ENCODE measurements at regions not wholly inside any gene's neighbourhood (a gene's known extent, or its start where the extent isn't known, plus 50 kb on each side); places are given as distances from the start of the nearest gene placed in this dataset.

DNA sequence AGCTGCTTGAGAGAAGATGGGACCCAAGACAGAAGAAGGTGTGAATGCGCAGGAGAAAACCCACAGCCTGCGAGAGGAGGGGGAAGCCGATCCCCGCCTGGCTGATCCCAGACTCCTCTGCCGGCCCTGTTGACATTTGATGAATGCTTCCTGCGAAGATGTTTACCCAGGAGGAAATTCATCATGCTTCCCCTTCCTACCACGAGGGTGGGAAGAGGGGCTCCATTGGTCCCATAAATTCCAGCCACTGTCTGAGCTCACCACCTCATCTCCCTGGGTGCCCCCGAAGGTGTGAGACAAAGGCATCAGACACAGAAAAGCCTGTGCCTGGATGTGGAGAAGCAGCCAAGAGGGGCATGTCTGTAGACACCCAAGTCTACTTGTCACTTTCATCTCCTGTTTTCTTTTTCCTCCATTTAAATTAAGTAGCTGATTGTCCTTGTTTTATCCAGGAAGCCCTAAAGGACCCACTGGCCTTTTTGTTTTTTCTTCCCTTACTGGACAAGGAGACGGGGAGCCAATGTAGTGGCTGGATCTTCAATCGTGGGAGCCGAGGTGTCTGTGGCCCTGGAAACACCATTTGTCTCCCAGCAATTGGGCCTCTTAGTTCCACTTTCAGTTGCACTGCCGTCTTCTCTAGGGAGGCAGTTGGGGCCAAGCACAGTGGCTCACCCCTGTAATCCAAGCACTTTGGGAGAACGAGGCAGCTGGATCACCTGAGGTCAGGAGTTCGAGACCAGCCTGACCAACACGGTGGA, 95.3 kb upstream of the HES1 start:
- TF ChIP-seq EZH2 (IDR thresholded peaks at IDR 0.05; ENCODE audit: low read depth, unreplicated experiment) (no peak), NANOG (IDR thresholded peaks at IDR 0.05; ENCODE audit: borderline replicate concordance) (no peak), EZH2phosphoT487 (IDR thresholded peaks at IDR 0.05; ENCODE audit: unreplicated experiment) (no peak), ZNF114 (CRISPR knock-in tag; IDR thresholded peaks at IDR 0.05) (no peak), CREB1 (CRISPR knock-in tag; IDR thresholded peaks at IDR 0.05; ENCODE audit: low read depth) (no peak), STAT1 (IDR thresholded peaks at IDR 0.05; ENCODE audit: unreplicated experiment) (no peak), ZNF331 (CRISPR knock-in tag; IDR thresholded peaks at IDR 0.05; ENCODE audit: low read depth) (no peak), REST (IDR thresholded peaks at IDR 0.05; ENCODE audit: unreplicated experiment) (no peak), CTCF (conservative IDR thresholded peaks at IDR 0.05; ENCODE audit: low read depth in 2 of 2) (no peak), POLR2AphosphoS5 (IDR thresholded peaks at IDR 0.05; ENCODE audit: low read depth) (no peak), JUNB (IDR thresholded peaks at IDR 0.05; ENCODE audit: unreplicated experiment) (no peak)
- TF ChIP-seq, protein P1, sequence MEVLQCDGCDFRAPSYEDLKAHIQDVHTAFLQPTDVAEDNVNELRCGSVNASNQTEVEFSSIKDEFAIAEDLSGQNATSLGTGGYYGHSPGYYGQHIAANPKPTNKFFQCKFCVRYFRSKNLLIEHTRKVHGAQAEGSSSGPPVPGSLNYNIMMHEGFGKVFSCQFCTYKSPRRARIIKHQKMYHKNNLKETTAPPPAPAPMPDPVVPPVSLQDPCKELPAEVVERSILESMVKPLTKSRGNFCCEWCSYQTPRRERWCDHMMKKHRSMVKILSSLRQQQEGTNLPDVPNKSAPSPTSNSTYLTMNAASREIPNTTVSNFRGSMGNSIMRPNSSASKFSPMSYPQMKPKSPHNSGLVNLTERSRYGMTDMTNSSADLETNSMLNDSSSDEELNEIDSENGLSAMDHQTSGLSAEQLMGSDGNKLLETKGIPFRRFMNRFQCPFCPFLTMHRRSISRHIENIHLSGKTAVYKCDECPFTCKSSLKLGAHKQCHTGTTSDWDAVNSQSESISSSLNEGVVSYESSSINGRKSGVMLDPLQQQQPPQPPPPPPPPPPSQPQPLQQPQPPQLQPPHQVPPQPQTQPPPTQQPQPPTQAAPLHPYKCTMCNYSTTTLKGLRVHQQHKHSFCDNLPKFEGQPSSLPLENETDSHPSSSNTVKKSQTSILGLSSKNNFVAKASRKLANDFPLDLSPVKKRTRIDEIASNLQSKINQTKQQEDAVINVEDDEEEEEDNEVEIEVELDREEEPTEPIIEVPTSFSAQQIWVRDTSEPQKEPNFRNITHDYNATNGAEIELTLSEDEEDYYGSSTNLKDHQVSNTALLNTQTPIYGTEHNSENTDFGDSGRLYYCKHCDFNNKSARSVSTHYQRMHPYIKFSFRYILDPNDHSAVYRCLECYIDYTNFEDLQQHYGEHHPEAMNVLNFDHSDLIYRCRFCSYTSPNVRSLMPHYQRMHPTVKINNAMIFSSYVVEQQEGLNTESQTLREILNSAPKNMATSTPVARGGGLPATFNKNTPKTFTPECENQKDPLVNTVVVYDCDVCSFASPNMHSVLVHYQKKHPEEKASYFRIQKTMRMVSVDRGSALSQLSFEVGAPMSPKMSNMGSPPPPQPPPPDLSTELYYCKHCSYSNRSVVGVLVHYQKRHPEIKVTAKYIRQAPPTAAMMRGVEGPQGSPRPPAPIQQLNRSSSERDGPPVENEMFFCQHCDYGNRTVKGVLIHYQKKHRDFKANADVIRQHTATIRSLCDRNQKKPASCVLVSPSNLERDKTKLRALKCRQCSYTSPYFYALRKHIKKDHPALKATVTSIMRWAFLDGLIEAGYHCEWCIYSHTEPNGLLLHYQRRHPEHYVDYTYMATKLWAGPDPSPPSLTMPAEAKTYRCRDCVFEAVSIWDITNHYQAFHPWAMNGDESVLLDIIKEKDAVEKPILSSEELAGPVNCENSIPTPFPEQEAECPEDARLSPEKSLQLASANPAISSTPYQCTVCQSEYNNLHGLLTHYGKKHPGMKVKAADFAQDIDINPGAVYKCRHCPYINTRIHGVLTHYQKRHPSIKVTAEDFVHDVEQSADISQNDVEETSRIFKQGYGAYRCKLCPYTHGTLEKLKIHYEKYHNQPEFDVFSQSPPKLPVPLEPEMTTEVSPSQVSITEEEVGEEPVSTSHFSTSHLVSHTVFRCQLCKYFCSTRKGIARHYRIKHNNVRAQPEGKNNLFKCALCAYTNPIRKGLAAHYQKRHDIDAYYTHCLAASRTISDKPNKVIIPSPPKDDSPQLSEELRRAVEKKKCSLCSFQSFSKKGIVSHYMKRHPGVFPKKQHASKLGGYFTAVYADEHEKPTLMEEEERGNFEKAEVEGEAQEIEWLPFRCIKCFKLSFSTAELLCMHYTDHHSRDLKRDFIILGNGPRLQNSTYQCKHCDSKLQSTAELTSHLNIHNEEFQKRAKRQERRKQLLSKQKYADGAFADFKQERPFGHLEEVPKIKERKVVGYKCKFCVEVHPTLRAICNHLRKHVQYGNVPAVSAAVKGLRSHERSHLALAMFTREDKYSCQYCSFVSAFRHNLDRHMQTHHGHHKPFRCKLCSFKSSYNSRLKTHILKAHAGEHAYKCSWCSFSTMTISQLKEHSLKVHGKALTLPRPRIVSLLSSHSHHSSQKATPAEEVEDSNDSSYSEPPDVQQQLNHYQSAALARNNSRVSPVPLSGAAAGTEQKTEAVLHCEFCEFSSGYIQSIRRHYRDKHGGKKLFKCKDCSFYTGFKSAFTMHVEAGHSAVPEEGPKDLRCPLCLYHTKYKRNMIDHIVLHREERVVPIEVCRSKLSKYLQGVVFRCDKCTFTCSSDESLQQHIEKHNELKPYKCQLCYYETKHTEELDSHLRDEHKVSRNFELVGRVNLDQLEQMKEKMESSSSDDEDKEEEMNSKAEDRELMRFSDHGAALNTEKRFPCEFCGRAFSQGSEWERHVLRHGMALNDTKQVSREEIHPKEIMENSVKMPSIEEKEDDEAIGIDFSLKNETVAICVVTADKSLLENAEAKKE (CRISPR knock-in tag; IDR thresholded peaks at IDR 0.05), result no peak
- TF ChIP-seq, protein P2, sequence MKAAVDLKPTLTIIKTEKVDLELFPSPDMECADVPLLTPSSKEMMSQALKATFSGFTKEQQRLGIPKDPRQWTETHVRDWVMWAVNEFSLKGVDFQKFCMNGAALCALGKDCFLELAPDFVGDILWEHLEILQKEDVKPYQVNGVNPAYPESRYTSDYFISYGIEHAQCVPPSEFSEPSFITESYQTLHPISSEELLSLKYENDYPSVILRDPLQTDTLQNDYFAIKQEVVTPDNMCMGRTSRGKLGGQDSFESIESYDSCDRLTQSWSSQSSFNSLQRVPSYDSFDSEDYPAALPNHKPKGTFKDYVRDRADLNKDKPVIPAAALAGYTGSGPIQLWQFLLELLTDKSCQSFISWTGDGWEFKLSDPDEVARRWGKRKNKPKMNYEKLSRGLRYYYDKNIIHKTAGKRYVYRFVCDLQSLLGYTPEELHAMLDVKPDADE (IDR thresholded peaks at IDR 0.05), result no peak
- Mint-ChIP-seq H3K4me3 (no peak overlapping the region), H3K4me1 (no peaks in the 10 kb centered on the region; the same call in 2 of the 3 replicates), H3K27me3 (ENCODE audit: insufficient read depth, low read depth, poor library complexity) (peaks cover 8% of the 10 kb centered on the region), H3K36me3 (ENCODE audit: low read depth) (no peaks in the 10 kb centered on the region), H3K27ac (no peak overlapping the region), H3K9me3 (no peaks in the 10 kb centered on the region)
- Histone ChIP-seq H3K27ac (ENCODE audit: low read depth) (no peak overlapping the region), H3K4me3 (no peak overlapping the region), H4K20me1 (replicated peaks; ENCODE audit: insufficient read depth) (no peaks in the 10 kb centered on the region), H3K9me2 (ENCODE audit: insufficient read depth) (no peaks in the 10 kb centered on the region), H3K79me2 (replicated peaks; ENCODE audit: insufficient read depth) (no peaks in the 10 kb centered on the region), H3K4me1 (ENCODE audit: insufficient read depth) (no peaks in the 10 kb centered on the region), H3K4me2 (no peak overlapping the region), H3F3A (replicated peaks; ENCODE audit: low read depth) (no peaks in the 10 kb centered on the region), H2AFZ (no peak overlapping the region), H3K36me3 (ENCODE audit: insufficient read depth) (no peaks in the 10 kb centered on the region), H3K27me3 (ENCODE audit: insufficient read depth) (no peaks in the 10 kb centered on the region)
- ATAC-seq, result no peak
- no peak for DNase-seq (ENCODE audit: low spot score)
